GM19238 (cell line): ENCODE measurements at regions not wholly inside any gene's neighbourhood (a gene's known extent, or its start where the extent isn't known, plus 50 kb on each side); places are given as distances from the start of the nearest gene placed in this dataset.

ENCODE experiments used
- DNase-seq: peaks from one replicate; pipeline ENCODE4 v3.0.0; 2011; ENCODE audit warnings: low spot score; ENCODE audit not compliant: insufficient read length

GRCh38 chr3:181454451-181455027 lies 257.2 kb upstream of the SOX2 start:
- DNase-seq = no peak

GRCh38 chr3:181446741-181447140 lies 265.0 kb upstream of the SOX2 start:
- no peak for DNase-seq

- no peak for DNase-seq
Observed at GRCh38 chr3:181442066-181442465, 269.7 kb upstream of the SOX2 start.

- no peak for DNase-seq
Observed at GRCh38 chr3:181432992-181433391, 278.7 kb upstream of the SOX2 start.

- no peak for DNase-seq
Observed at GRCh38 chr3:181431748-181432147, 280.0 kb upstream of the SOX2 start.

- no peak for DNase-seq
Observed at GRCh38 chr3:181425074-181425473, 286.7 kb upstream of the SOX2 start.

- DNase-seq = no peak
Observed at GRCh38 chr3:181418233-181418632, 293.5 kb upstream of the SOX2 start.

- no peak for DNase-seq
Observed at GRCh38 chr3:181417748-181418147, 294.0 kb upstream of the SOX2 start.

- DNase-seq = no peak
Observed at GRCh38 chr3:181410870-181411269, 300.9 kb upstream of the SOX2 start.

GRCh38 chr3:181403876-181404660 lies 307.7 kb upstream of the SOX2 start:
- DNase-seq = no peak

GRCh38 chr3:181402347-181402746 lies 309.4 kb upstream of the SOX2 start:
- DNase-seq = no peak

- no peak for DNase-seq
Observed at GRCh38 chr3:181384970-181385369, 326.8 kb upstream of the SOX2 start.

- no peak for DNase-seq
Observed at GRCh38 chr3:181383760-181384159, 328.0 kb upstream of the SOX2 start.

GRCh38 chr3:181383201-181383600 lies 328.5 kb upstream of the SOX2 start:
- DNase-seq = no peak

GRCh38 chr3:181382656-181383055 lies 329.1 kb upstream of the SOX2 start:
- no peak for DNase-seq

- no peak for DNase-seq
Observed at GRCh38 chr3:181379278-181379677, 332.4 kb upstream of the SOX2 start.

GRCh38 chr3:181369637-181370036 lies 342.1 kb upstream of the SOX2 start:
- DNase-seq = no peak

GRCh38 chr3:181363231-181363630 lies 348.5 kb upstream of the SOX2 start:
- no peak for DNase-seq

GRCh38 chr3:181362378-181362777 lies 349.3 kb upstream of the SOX2 start:
- no peak for DNase-seq

GRCh38 chr3:181358562-181358961 lies 353.2 kb upstream of the SOX2 start:
- DNase-seq = no peak

GRCh38 chr3:181358060-181358459 lies 353.7 kb upstream of the SOX2 start:
- DNase-seq = no peak

- DNase-seq = no peak
Observed at GRCh38 chr3:181354140-181354539, 357.6 kb upstream of the SOX2 start.

GRCh38 chr3:181344331-181344730 lies 354.8 kb upstream of the DNAJC19 start:
- no peak for DNase-seq
